Endothelial cell of umbilical vein (primary cell): ENCODE measurements at regions not wholly inside any gene's neighbourhood (a gene's known extent, or its start where the extent isn't known, plus 50 kb on each side); places are given as distances from the start of the nearest gene placed in this dataset.

Source experiments
- BruUV-seq: library from RNA; stranded (reverse); fragments of 400-500 nt; replicated peaks from 2 replicates; lab custom pipeline; 2021; lab: Mats Ljungman, UMichigan
- CTCF ChIA-PET: fragments of 300-600, 350-600 bp; sonication (Branson Sonifier 250); formaldehyde crosslinking; loops from one replicate; lab custom pipeline; 2021; ENCODE audit warnings: antibody characterized with exemption, inconsistent platforms; lab: Charles Lee
- POLR2A ChIA-PET: fragments of 300-600, 350-600 bp; sonication (Branson Sonifier 250); formaldehyde crosslinking; loops from one replicate; lab custom pipeline; 2021; ENCODE audit warnings: antibody characterized with exemption, inconsistent platforms; lab: Charles Lee
- DNase-seq: peaks from one replicate; pipeline ENCODE4 v3.0.0-alpha.2; 2011; ENCODE audit warnings: low read depth, low spot score
- FAIRE-seq: peaks from 2 replicates; lab custom pipeline; 2011; peaks lifted over from hg19 to GRCh38; lab: Jason Lieb, UNC
- H2AFZ ChIP-seq: 2 replicates; pipeline ENCODE4 v1.6.0; 2012; ENCODE audit warnings: low read depth, low read length, control low read depth, inconsistent platforms
- H3K27ac ChIP-seq: 2 replicates; pipeline ENCODE4 v1.5.1; 2011; ENCODE audit warnings: low read depth, mild to moderate bottlenecking, control low read depth, low read length, moderate library complexity; ENCODE audit not compliant: insufficient read depth
- H3K27me3 ChIP-seq, 2 experiments: 2 replicates each; pipeline versions ENCODE4 v1.6.0 to v1.6.1; 2011; ENCODE audit warnings: low read length in 2 of 2, mixed read lengths in 1 of 2; ENCODE audit not compliant: control insufficient read depth in 2 of 2, insufficient read depth in 2 of 2
- H3K36me3 ChIP-seq, 2 experiments: 2 replicates in 1 of 2; 3 replicates in 1 of 2; pipeline ENCODE4 v1.5.1; 2011; ENCODE audit warnings: low read length in 2 of 2, mild to moderate bottlenecking in 1 of 2, moderate library complexity in 1 of 2; ENCODE audit not compliant: control insufficient read depth in 2 of 2, insufficient read depth in 2 of 2; ENCODE audit errors: extremely low read depth in 1 of 2
- H3K4me1 ChIP-seq: 3 replicates; pipeline ENCODE4 v1.5.1; 2011; ENCODE audit warnings: mild to moderate bottlenecking, low read length; ENCODE audit not compliant: control insufficient read depth, insufficient read depth; ENCODE audit errors: extremely low read depth
- H3K4me2 ChIP-seq: 2 replicates; pipeline ENCODE4 v1.6.1; 2011; ENCODE audit warnings: low read length, control low read depth, mixed read lengths; ENCODE audit not compliant: insufficient read depth
- H3K4me3 ChIP-seq, 3 experiments: fragments of 200-600 bp in 1 of 3; sonication (generic), shearing (Covaris generic) in 1 of 3; replicated peaks in 1 of 3; 2 replicates each; pipeline ENCODE4 v1.5.1; 2011 to 2016; ENCODE audit warnings: control low read depth in 3 of 3, low read length in 3 of 3, mild to moderate bottlenecking in 2 of 3, inconsistent platforms in 1 of 3, low read depth in 1 of 3, moderate library complexity in 1 of 3; ENCODE audit not compliant: insufficient read depth in 1 of 3
- H3K79me2 ChIP-seq: 2 replicates; pipeline ENCODE4 v1.6.0; 2012; ENCODE audit warnings: low read length, inconsistent platforms; ENCODE audit not compliant: control insufficient read depth, insufficient read depth
- H3K9ac ChIP-seq: replicated peaks from 2 replicates; pipeline ENCODE3; 2011; ENCODE audit warnings: low read length, control low read depth; ENCODE audit not compliant: insufficient read depth; ENCODE audit errors: extremely low read depth
- H3K9me1 ChIP-seq: replicated peaks from 3 replicates; pipeline ENCODE4 v1.6.0; 2011; ENCODE audit warnings: mild to moderate bottlenecking, low read length; ENCODE audit not compliant: control insufficient read depth, insufficient read depth; ENCODE audit errors: extremely low read depth
- H3K9me3 ChIP-seq: replicated peaks from 2 replicates; pipeline ENCODE4 v1.5.1; 2012; ENCODE audit warnings: low read length, inconsistent platforms; ENCODE audit not compliant: control insufficient read depth, insufficient read depth
- H4K20me1 ChIP-seq: replicated peaks from 2 replicates; pipeline ENCODE3; 2011; ENCODE audit warnings: mild to moderate bottlenecking, low read length; ENCODE audit not compliant: control insufficient read depth, insufficient read depth; ENCODE audit errors: extremely low read depth
- EZH2 ChIP-seq: IDR thresholded peaks from 2 replicates; pipeline ENCODE4 v1.6.1; 2012; ENCODE audit warnings: borderline replicate concordance, low read depth, mild to moderate bottlenecking, moderate library complexity, low read length, inconsistent platforms; ENCODE audit not compliant: severe bottlenecking
- FOS ChIP-seq: IDR thresholded peaks from 2 replicates; pipeline ENCODE4 v1.6.1; 2011; ENCODE audit warnings: mild to moderate bottlenecking, low read length, moderate library complexity, borderline replicate concordance; ENCODE audit not compliant: insufficient read depth
- GATA2 ChIP-seq: IDR thresholded peaks from 2 replicates; pipeline ENCODE4 v1.7.0; 2011; ENCODE audit warnings: low read depth, mild to moderate bottlenecking, moderate library complexity, mixed read lengths, low read length; ENCODE audit not compliant: insufficient read length, insufficient read depth
- JUN ChIP-seq: IDR thresholded peaks from 2 replicates; pipeline ENCODE4 v1.6.1; 2011; ENCODE audit warnings: borderline replicate concordance, low read depth; ENCODE audit not compliant: insufficient read length, insufficient read depth
- MYC ChIP-seq: IDR thresholded peaks from one replicate; pipeline ENCODE4 v1.6.1; 2011; ENCODE audit warnings: mild to moderate bottlenecking, low read depth, low read length
- POLR2A ChIP-seq: IDR thresholded peaks from 2 replicates; pipeline ENCODE4 v1.6.1; 2012; ENCODE audit warnings: low read depth, mild to moderate bottlenecking, control low read depth, low read length
- POLR2AphosphoS5 ChIP-seq: IDR thresholded peaks from 2 replicates; pipeline ENCODE4 v1.6.1; 2012; ENCODE audit warnings: low read depth, mild to moderate bottlenecking, control low read depth, low read length, moderate library complexity; ENCODE audit not compliant: insufficient read depth
- dilution Hi-C: fragments of 300-500 bp; cut with MboI; formaldehyde crosslinking; loops from one replicate; pipeline ENCODE4 v1.15.0; 2019; ENCODE audit warnings: low sequenced_read_pairs; ENCODE audit not compliant: extremely low pct_ligation_motif_present
- intact Hi-C: fragments of 100-400 bp; cut with micrococcal nuclease; formaldehyde crosslinking; loops from one replicate; pipeline ENCODE4 v1.10.0; 2022
- TF ChIP-seq, protein P1 (sequence below), 2 donors: IDR thresholded peaks; 1 replicate in 1 of 2; 2 replicates in 1 of 2; pipeline ENCODE4 v1.5.1; 2011; ENCODE audit warnings: low read length in 2 of 2, mild to moderate bottlenecking in 2 of 2, moderate library complexity in 2 of 2, control low read depth in 1 of 2, inconsistent platforms in 1 of 2, low read depth in 1 of 2; ENCODE audit not compliant: insufficient read depth in 1 of 2; ENCODE audit errors: extremely low read depth in 1 of 2

GRCh38 chr12:112728864-112729263 lies 62.7 kb upstream of the RPH3A start:
- ChIA-PET POLR2A (no interaction called here), CTCF (no interaction called here)
- no peak overlapping the region for H3K4me2 ChIP-seq
- H3K79me2 ChIP-seq = no peaks in the 10 kb centered on the region
- DNase-seq = no peak
- H3K36me3 ChIP-seq = no peaks in the 10 kb centered on the region
- no peak overlapping the region for H3K9ac ChIP-seq
- no peak overlapping the region for H3K4me3 ChIP-seq
- TF ChIP-seq MYC = no peak
- TF ChIP-seq FOS = no peak
- TF ChIP-seq EZH2 = no peak
- TF ChIP-seq POLR2A = no peak
- no peak for TF ChIP-seq GATA2
- TF ChIP-seq JUN = no peak
- TF ChIP-seq, protein P1, sequence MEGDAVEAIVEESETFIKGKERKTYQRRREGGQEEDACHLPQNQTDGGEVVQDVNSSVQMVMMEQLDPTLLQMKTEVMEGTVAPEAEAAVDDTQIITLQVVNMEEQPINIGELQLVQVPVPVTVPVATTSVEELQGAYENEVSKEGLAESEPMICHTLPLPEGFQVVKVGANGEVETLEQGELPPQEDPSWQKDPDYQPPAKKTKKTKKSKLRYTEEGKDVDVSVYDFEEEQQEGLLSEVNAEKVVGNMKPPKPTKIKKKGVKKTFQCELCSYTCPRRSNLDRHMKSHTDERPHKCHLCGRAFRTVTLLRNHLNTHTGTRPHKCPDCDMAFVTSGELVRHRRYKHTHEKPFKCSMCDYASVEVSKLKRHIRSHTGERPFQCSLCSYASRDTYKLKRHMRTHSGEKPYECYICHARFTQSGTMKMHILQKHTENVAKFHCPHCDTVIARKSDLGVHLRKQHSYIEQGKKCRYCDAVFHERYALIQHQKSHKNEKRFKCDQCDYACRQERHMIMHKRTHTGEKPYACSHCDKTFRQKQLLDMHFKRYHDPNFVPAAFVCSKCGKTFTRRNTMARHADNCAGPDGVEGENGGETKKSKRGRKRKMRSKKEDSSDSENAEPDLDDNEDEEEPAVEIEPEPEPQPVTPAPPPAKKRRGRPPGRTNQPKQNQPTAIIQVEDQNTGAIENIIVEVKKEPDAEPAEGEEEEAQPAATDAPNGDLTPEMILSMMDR (IDR thresholded peaks at IDR 0.05; ENCODE audit: extremely low read depth in 1 of 2, insufficient read depth in 1 of 2, low read depth in 1 of 2, low read length in 2 of 2) = no peak
- TF ChIP-seq POLR2AphosphoS5 = no peak
- no peak overlapping the region for H2AFZ ChIP-seq
- no peaks in the 10 kb centered on the region for H3K9me3 ChIP-seq
- no peaks in the 10 kb centered on the region for H3K4me1 ChIP-seq
- H3K27me3 ChIP-seq = no peaks in the 10 kb centered on the region
- dilution Hi-C loops (no loop called here), intact Hi-C loops (no loop called here)
- H3K9me1 ChIP-seq = no peaks in the 10 kb centered on the region
- BruUV-seq = no TSS peak
- H4K20me1 ChIP-seq = no peaks in the 10 kb centered on the region
- FAIRE-seq = no peak
- no peak overlapping the region for H3K27ac ChIP-seq
